ENCODE measurements at regions not wholly inside any gene's neighbourhood (a gene's known extent, or its start where the extent isn't known, plus 50 kb on each side); places are given as distances from the start of the nearest gene placed in this dataset.
A peak's percentile ranks its signal among the peaks of the same experiment; 100 is the strongest.

- CTCF ChIA-PET (ENCODE audit: low intra/inter-chr PET ratio, low total read pairs) = no interaction called here
- no peak overlapping the region for H3K4me2 ChIP-seq (ENCODE audit: low read depth, low read length)
- no peaks in the 10 kb centered on the region for H3K4me1 ChIP-seq (ENCODE audit: insufficient read depth, low read length)
- POLR2A ChIA-PET = no interaction called here
- intact Hi-C loops (cut with micrococcal nuclease; ENCODE audit: unreplicated experiment) = no loop called here
- H3K27ac ChIP-seq (ENCODE audit: extremely low read length, insufficient read depth, low read length) = no peak overlapping the region
- H3K27me3 ChIP-seq (ENCODE audit: control insufficient read depth in 1 of 2, insufficient read depth in 2 of 2, low read length in 2 of 2) = no peaks in the 10 kb centered on the region
- no peaks in the 10 kb centered on the region for H3K9me3 ChIP-seq (ENCODE audit: low read length)
- no peaks in the 10 kb centered on the region for H3K79me2 ChIP-seq (ENCODE audit: insufficient read depth, low read length)
- H4K20me1 ChIP-seq (ENCODE audit: insufficient read depth, low read length) = no peaks in the 10 kb centered on the region
- H2AFZ ChIP-seq (ENCODE audit: low read length) = no peak overlapping the region
- BruUV-seq (replicated peaks) = no TSS peak
- ATAC-seq (no peak), FAIRE-seq (no peak), DNase-seq (ENCODE audit: low spot score) (no peak)
- in situ Hi-C loops (cut with HindIII; ENCODE audit: extremely low pct_ligation_motif_present, low pct_unique_long_range_greater_than_20kb) = no loop called here
- TF ChIP-seq MAFF (IDR thresholded peaks at IDR 0.05; ENCODE audit: low read depth, low read length) (no peak), DNMT3B (CRISPR knock-in tag; conservative IDR thresholded peaks at IDR 0.05) (no peak), ZSCAN9 (CRISPR knock-in tag; IDR thresholded peaks at IDR 0.05; ENCODE audit: borderline replicate concordance) (no peak), KLF15 (CRISPR knock-in tag; IDR thresholded peaks at IDR 0.05; ENCODE audit: borderline replicate concordance) (no peak), PLRG1 (conservative IDR thresholded peaks at IDR 0.05) (no peak), PPARG (CRISPR knock-in tag; conservative IDR thresholded peaks at IDR 0.05) (no peak), ZNF770 (CRISPR knock-in tag; IDR thresholded peaks at IDR 0.05) (no peak), SIN3A (IDR thresholded peaks at IDR 0.05; ENCODE audit: borderline replicate concordance, low read depth, low read length) (no peak)
- no peak overlapping the region for H3K9ac ChIP-seq (ENCODE audit: insufficient read depth, low read depth, low read length)
- H3K36me3 ChIP-seq (replicated peaks in 1 of 2; ENCODE audit: control insufficient read depth in 1 of 2, insufficient read depth in 2 of 2, low read length in 2 of 2) = no peaks in the 10 kb centered on the region
- no peak overlapping the region for H3K4me3 ChIP-seq (replicated peaks in 1 of 3; ENCODE audit: insufficient read depth in 1 of 3, low read depth in 2 of 3, low read length in 3 of 3)
- 0% methylated on average over 2 of the region's 2 CpGs for WGBS (ENCODE audit: low lambda C conversion rate)
Observed at GRCh38 chr12:105907982-105908381, 230.8 kb downstream of the NUAK1 start.

DNA sequence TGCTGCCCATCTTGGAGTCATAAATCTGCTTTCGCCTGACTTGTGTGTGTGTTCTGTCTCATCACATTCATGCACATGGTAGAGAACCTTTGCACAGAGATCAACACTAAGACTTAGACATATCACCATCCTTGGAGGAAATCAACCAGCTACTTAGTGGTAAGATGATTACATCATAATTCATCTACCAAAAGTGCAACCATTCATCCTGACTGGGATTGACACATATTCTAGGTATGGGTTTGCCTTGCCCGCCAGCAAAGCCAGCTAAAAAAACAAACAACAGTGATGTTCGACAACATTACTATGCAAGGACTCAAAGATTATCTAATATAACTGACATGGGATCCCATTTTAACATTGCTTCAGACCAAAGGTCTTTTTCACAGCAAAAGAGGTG, 228.7 kb downstream of the NUAK1 start:
- no TSS peak for BruUV-seq (replicated peaks)
- WGBS (ENCODE audit: low lambda C conversion rate) = 47% methylated on average over 3 of the region's 3 CpGs
- Histone ChIP-seq H3K27me3 (ENCODE audit: control insufficient read depth in 1 of 2, insufficient read depth in 2 of 2, low read length in 2 of 2) (no peaks in the 10 kb centered on the region), H2AFZ (ENCODE audit: low read length) (no peak overlapping the region), H3K9me3 (ENCODE audit: low read length) (no peaks in the 10 kb centered on the region), H3K9ac (ENCODE audit: insufficient read depth, low read depth, low read length) (no peak overlapping the region), H3K4me2 (ENCODE audit: low read depth, low read length) (no peak overlapping the region), H3K4me3 (replicated peaks in 1 of 3; ENCODE audit: insufficient read depth in 1 of 3, low read depth in 2 of 3, low read length in 3 of 3) (no peak overlapping the region), H3K36me3 (replicated peaks in 1 of 2; ENCODE audit: control insufficient read depth in 1 of 2, insufficient read depth in 2 of 2, low read length in 2 of 2) (no peaks in the 10 kb centered on the region), H3K79me2 (ENCODE audit: insufficient read depth, low read length) (no peaks in the 10 kb centered on the region), H3K27ac (ENCODE audit: extremely low read length, insufficient read depth, low read length) (no peak overlapping the region), H3K4me1 (ENCODE audit: insufficient read depth, low read length) (no peaks in the 10 kb centered on the region), H4K20me1 (ENCODE audit: insufficient read depth, low read length) (no peaks in the 10 kb centered on the region)
- POLR2A ChIA-PET = no interaction called here
- TF ChIP-seq CEBPB (IDR thresholded peaks at IDR 0.05; ENCODE audit: borderline replicate concordance, low read depth, low read length) (0 out of 2 replicates have a peak, but pooled peaks have one; percentile 14), ZNF883 (CRISPR knock-in tag; IDR thresholded peaks at IDR 0.05; ENCODE audit: not compliant biosample characterization) (no peak), ATF7 (IDR thresholded peaks at IDR 0.05) (peak; percentile 57), ATF7 (CRISPR knock-in tag; IDR thresholded peaks at IDR 0.05) (no peak)
- ATAC-seq = no peak
- FAIRE-seq = no peak
- DNase-seq (ENCODE audit: low spot score) = no peak
- in situ Hi-C loops (cut with HindIII; ENCODE audit: extremely low pct_ligation_motif_present, low pct_unique_long_range_greater_than_20kb) = no loop called here
- intact Hi-C loops (cut with micrococcal nuclease; ENCODE audit: unreplicated experiment) = no loop called here
- CTCF ChIA-PET (ENCODE audit: low intra/inter-chr PET ratio, low total read pairs) = no interaction called here
